Ascending aorta (tissue), 2 donors: ENCODE measurements at regions not wholly inside any gene's neighbourhood (a gene's known extent, or its start where the extent isn't known, plus 50 kb on each side); places are given as distances from the start of the nearest gene placed in this dataset.

ENCODE experiments used
- DNase-seq, 2 donors: peaks; one replicate each; pipeline ENCODE4 v3.0.0-alpha.2; 2019; ENCODE audit warnings: low spot score in 2 of 2
- H3K27ac ChIP-seq, 2 donors: fragments of 200-600 bp; sonication (generic); one replicate each; pipeline ENCODE4 v1.5.1; 2016 to 2017; ENCODE audit warnings: mild to moderate bottlenecking in 1 of 2
- H3K27me3 ChIP-seq: fragments of 200-600 bp; sonication (generic); one replicate; pipeline ENCODE4 v1.5.1; 2017
- H3K36me3 ChIP-seq, 2 donors: fragments of 200-600 bp; sonication (generic); one replicate each; pipeline ENCODE4 v1.5.1; 2016
- H3K4me1 ChIP-seq, 2 donors: fragments of 200-600 bp; sonication (generic); one replicate each; pipeline ENCODE4 v1.5.1; 2016 to 2017; ENCODE audit warnings: mild to moderate bottlenecking in 1 of 2
- H3K4me3 ChIP-seq, 2 donors: fragments of 200-600 bp; sonication (generic); one replicate each; pipeline ENCODE4 v1.5.1; 2016 to 2017; ENCODE audit warnings: mild to moderate bottlenecking in 1 of 2
- H3K9me3 ChIP-seq, 2 donors: fragments of 200-600 bp; sonication (generic); one replicate each; pipeline ENCODE4 v1.5.1; 2016
- CTCF ChIP-seq, 3 experiments: fragments of 200-600 bp in 2 of 3; fragments of 450-650 bp in 1 of 3; sonication (generic) in 2 of 3; IDR thresholded peaks; one replicate each; pipeline ENCODE4 v1.5.1; 2016 to 2019; ENCODE audit warnings: antibody characterized with exemption in 3 of 3, mild to moderate bottlenecking in 1 of 3, moderate library complexity in 1 of 3
- intact Hi-C: fragments of 100-400 bp; cut with DNase I; formaldehyde crosslinking; loops from one replicate; pipeline ENCODE4 v1.15.1; 2023

GRCh38 chr16:80166082-80166481 is 374.7 kb upstream of the DYNLRB2 start:
- DNase-seq, result no peak
- no peak for TF ChIP-seq CTCF (IDR thresholded peaks at IDR 0.05)
- Histone ChIP-seq H3K36me3 (no peaks in the 10 kb centered on the region), H3K27ac (no peak overlapping the region), H3K27me3 (no peaks in the 10 kb centered on the region), H3K4me3 (no peak overlapping the region), H3K9me3 (no peaks in the 10 kb centered on the region), H3K4me1 (no peaks in the 10 kb centered on the region)
- intact Hi-C loops, result no loop called here

GRCh38 chr16:80164966-80165550 is 375.7 kb upstream of the DYNLRB2 start:
- Histone ChIP-seq H3K4me3 (no peak overlapping the region), H3K27me3 (no peaks in the 10 kb centered on the region), H3K27ac (no peak overlapping the region), H3K4me1 (no peaks in the 10 kb centered on the region), H3K9me3 (no peaks in the 10 kb centered on the region), H3K36me3 (no peaks in the 10 kb centered on the region)
- TF ChIP-seq CTCF (IDR thresholded peaks at IDR 0.05), result no peak
- no peak for DNase-seq
- intact Hi-C loops, result no loop called here

GRCh38 chr16:80163339-80163738 is 377.5 kb upstream of the DYNLRB2 start:
- intact Hi-C loops, result no loop called here
- Histone ChIP-seq H3K4me1 (no peaks in the 10 kb centered on the region), H3K27ac (no peak overlapping the region), H3K4me3 (no peak overlapping the region), H3K36me3 (no peaks in the 10 kb centered on the region), H3K27me3 (no peaks in the 10 kb centered on the region), H3K9me3 (no peaks in the 10 kb centered on the region)
- no peak for TF ChIP-seq CTCF (IDR thresholded peaks at IDR 0.05)
- no peak for DNase-seq

GRCh38 chr16:80161799-80162739 is 378.7 kb upstream of the DYNLRB2 start:
- TF ChIP-seq CTCF (IDR thresholded peaks at IDR 0.05), result no peak
- Histone ChIP-seq H3K9me3 (no peaks in the 10 kb centered on the region), H3K4me3 (no peak overlapping the region), H3K27me3 (no peaks in the 10 kb centered on the region), H3K27ac (no peak overlapping the region), H3K4me1 (no peaks in the 10 kb centered on the region), H3K36me3 (no peaks in the 10 kb centered on the region)
- no peak for DNase-seq
- intact Hi-C loops, result no loop called here

- no peak for TF ChIP-seq CTCF (IDR thresholded peaks at IDR 0.05)
- no peak for DNase-seq
- H3K4me3 ChIP-seq, result no peak overlapping the region
- H3K4me1 ChIP-seq, result no peaks in the 10 kb centered on the region
- intact Hi-C loops, result no loop called here
- no peaks in the 10 kb centered on the region for H3K27me3 ChIP-seq
- no peaks in the 10 kb centered on the region for H3K36me3 ChIP-seq
- H3K27ac ChIP-seq, result no peak overlapping the region
- H3K9me3 ChIP-seq, result no peaks in the 10 kb centered on the region
Measured at GRCh38 chr16:80158766-80159165, 382.0 kb upstream of the DYNLRB2 start.
